Calu3 (cell line): ENCODE measurements at regions not wholly inside any gene's neighbourhood (a gene's known extent, or its start where the extent isn't known, plus 50 kb on each side); places are given as distances from the start of the nearest gene placed in this dataset.

Experiments
- BruUV-seq: library from RNA; stranded (reverse); fragments of 400-500 nt; replicated peaks from 2 replicates; lab custom pipeline; 2021; lab: Mats Ljungman, UMichigan
- CTCF ChIA-PET: fragments of 300-600 bp; sonication (Branson Sonifier 250); formaldehyde crosslinking; loops from one replicate; lab custom pipeline; 2022; ENCODE audit warnings: antibody characterized with exemption; lab: Charles Lee
- DNase-seq: peaks from one replicate; pipeline ENCODE4 v3.0.0; 2022
- H3K27ac Mint-ChIP-seq: one replicate; pipeline ENCODE4 v1.8.0; 2022; ENCODE audit warnings: mixed read lengths; ENCODE audit not compliant: unreplicated experiment
- H3K27me3 Mint-ChIP-seq: one replicate; pipeline ENCODE4 v1.8.0; 2022; ENCODE audit warnings: mixed read lengths; ENCODE audit not compliant: unreplicated experiment
- H3K36me3 Mint-ChIP-seq: one replicate; pipeline ENCODE4 v1.8.0; 2022; ENCODE audit warnings: mild to moderate bottlenecking, moderate library complexity, mixed read lengths; ENCODE audit not compliant: insufficient read depth, unreplicated experiment
- H3K4me1 Mint-ChIP-seq: one replicate; pipeline ENCODE4 v1.8.0; 2022; ENCODE audit warnings: mild to moderate bottlenecking, low read depth, mixed read lengths; ENCODE audit not compliant: unreplicated experiment
- H3K4me3 Mint-ChIP-seq: one replicate; pipeline ENCODE4 v1.8.0; 2022; ENCODE audit warnings: mild to moderate bottlenecking, low read depth, moderate library complexity, mixed read lengths; ENCODE audit not compliant: unreplicated experiment
- H3K9me3 Mint-ChIP-seq: one replicate; pipeline ENCODE4 v1.8.0; 2022; ENCODE audit warnings: low read depth, mixed read lengths; ENCODE audit not compliant: unreplicated experiment
- CTCF ChIP-seq: fragments of 200-600 bp; IDR thresholded peaks from one replicate; pipeline ENCODE4 v1.8.0; 2022; ENCODE audit warnings: antibody characterized with exemption; ENCODE audit not compliant: unreplicated experiment
- intact Hi-C: fragments of 100-400 bp; cut with micrococcal nuclease; formaldehyde crosslinking; loops from one replicate; pipeline ENCODE4 v1.10.0; 2022; ENCODE audit not compliant: unreplicated experiment

- H3K27me3 Mint-ChIP-seq: peaks cover 17% of the 10 kb centered on the region
- H3K27ac Mint-ChIP-seq: no peak overlapping the region
Measured at GRCh38 chr9:92165484-92165883, 50.3 kb upstream of the SPTLC1 start.

More at GRCh38 chr9:92165484-92165883, 50.3 kb upstream of the SPTLC1 start:
- DNase-seq: no peak
- intact Hi-C loops: no loop called here
- TF ChIP-seq CTCF: no peak
- CTCF ChIA-PET: no interaction called here
- H3K4me1 Mint-ChIP-seq: no peaks in the 10 kb centered on the region
- no peaks in the 10 kb centered on the region for H3K9me3 Mint-ChIP-seq
- no TSS peak for BruUV-seq
- no peak overlapping the region for H3K4me3 Mint-ChIP-seq
- H3K36me3 Mint-ChIP-seq: no peaks in the 10 kb centered on the region
